SK-N-MC (cell line): ENCODE measurements at regions not wholly inside any gene's neighbourhood (a gene's known extent, or its start where the extent isn't known, plus 50 kb on each side); places are given as distances from the start of the nearest gene placed in this dataset.

Experiments used
- EZH2 ChIP-seq: fragments of 200-600 bp; sonication (generic); IDR thresholded peaks from one replicate; pipeline ENCODE4 v1.6.1; 2017; ENCODE audit warnings: antibody characterized with exemption
- POLR2AphosphoS5 ChIP-seq: IDR thresholded peaks from 2 replicates; pipeline ENCODE4 v1.6.1; 2012; ENCODE audit warnings: mild to moderate bottlenecking, low read depth, low read length, borderline replicate concordance

GRCh38 chr3:160128056-160128455 lies 97.2 kb upstream of the C3orf80 start:
- TF ChIP-seq POLR2AphosphoS5: no peak
- no peak for TF ChIP-seq EZH2
